ENCODE measurements at regions not wholly inside any gene's neighbourhood (a gene's known extent, or its start where the extent isn't known, plus 50 kb on each side); places are given as distances from the start of the nearest gene placed in this dataset.
"Not testable (repeated sequence)": the region's sequence is repeated elsewhere in the genome, so short reads cannot be mapped to it uniquely, and the experiment has no call there.

GRCh38 chr20:19056909-19057308 lies 155.5 kb upstream of the SLC24A3 start:
- TF ChIP-seq, protein P1, sequence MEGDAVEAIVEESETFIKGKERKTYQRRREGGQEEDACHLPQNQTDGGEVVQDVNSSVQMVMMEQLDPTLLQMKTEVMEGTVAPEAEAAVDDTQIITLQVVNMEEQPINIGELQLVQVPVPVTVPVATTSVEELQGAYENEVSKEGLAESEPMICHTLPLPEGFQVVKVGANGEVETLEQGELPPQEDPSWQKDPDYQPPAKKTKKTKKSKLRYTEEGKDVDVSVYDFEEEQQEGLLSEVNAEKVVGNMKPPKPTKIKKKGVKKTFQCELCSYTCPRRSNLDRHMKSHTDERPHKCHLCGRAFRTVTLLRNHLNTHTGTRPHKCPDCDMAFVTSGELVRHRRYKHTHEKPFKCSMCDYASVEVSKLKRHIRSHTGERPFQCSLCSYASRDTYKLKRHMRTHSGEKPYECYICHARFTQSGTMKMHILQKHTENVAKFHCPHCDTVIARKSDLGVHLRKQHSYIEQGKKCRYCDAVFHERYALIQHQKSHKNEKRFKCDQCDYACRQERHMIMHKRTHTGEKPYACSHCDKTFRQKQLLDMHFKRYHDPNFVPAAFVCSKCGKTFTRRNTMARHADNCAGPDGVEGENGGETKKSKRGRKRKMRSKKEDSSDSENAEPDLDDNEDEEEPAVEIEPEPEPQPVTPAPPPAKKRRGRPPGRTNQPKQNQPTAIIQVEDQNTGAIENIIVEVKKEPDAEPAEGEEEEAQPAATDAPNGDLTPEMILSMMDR (IDR thresholded peaks at IDR 0.05; ENCODE audit: low read depth, low read length), result peak; percentile 34; the same call in 1 of the 2 replicates
- Histone ChIP-seq H3K27ac (no peak overlapping the region), H3K27me3 (ENCODE audit: insufficient read depth, low read depth, severe bottlenecking) (peaks cover 27% of the 10 kb centered on the region), H3K4me3 (ENCODE audit: low read depth, low read length) (no peak overlapping the region), H3K36me3 (no peaks in the 10 kb centered on the region), H3K9me3 (ENCODE audit: severe bottlenecking) (no peaks in the 10 kb centered on the region)
- DNase-seq, result peak; percentile 26

- H3K9me3 ChIP-seq (ENCODE audit: severe bottlenecking); H3K36me3 ChIP-seq; H3K27me3 ChIP-seq (ENCODE audit: insufficient read depth, low read depth, severe bottlenecking); H3K4me3 ChIP-seq (ENCODE audit: low read depth, low read length); H3K27ac ChIP-seq; DNase-seq: not testable (repeated sequence)
Observed at GRCh38 chr20:19064788-19065187, 147.7 kb upstream of the SLC24A3 start.

GRCh38 chr20:19067986-19068385 lies 144.5 kb upstream of the SLC24A3 start:
- peaks cover 6% of the 10 kb centered on the region for H3K9me3 ChIP-seq (ENCODE audit: severe bottlenecking)
- TF ChIP-seq, protein P1 (IDR thresholded peaks at IDR 0.05; ENCODE audit: low read depth, low read length), result no peak

DNA sequence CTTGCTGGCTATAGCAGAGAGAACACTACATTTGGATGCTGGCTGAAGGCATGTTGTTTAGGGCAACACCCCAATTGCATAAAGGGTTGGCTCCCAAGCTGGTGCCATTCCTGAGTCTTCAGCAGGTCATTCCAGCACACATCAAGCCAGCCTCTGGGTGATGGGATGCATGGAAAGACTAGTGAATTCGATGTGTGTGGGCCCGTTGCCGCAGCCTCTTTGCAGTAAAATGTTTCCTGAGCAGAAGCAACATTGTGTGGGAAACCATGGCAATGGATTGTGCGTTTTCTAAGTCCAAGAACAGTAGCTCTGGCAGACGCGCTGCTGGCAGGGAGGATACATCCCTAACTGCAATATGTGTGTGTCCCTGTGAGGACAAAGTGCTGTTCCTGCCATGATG lies 142.4 kb upstream of the SLC24A3 start:
- Histone ChIP-seq H3K27ac (no peak overlapping the region), H3K4me3 (ENCODE audit: low read depth, low read length) (no peak overlapping the region), H3K36me3 (no peaks in the 10 kb centered on the region), H3K9me3 (ENCODE audit: severe bottlenecking) (peaks cover 2% of the 10 kb centered on the region), H3K27me3 (ENCODE audit: insufficient read depth, low read depth, severe bottlenecking) (peaks cover 38% of the 10 kb centered on the region)
- DNase-seq, result no peak
- TF ChIP-seq, protein P1 (IDR thresholded peaks at IDR 0.05; ENCODE audit: low read depth, low read length), result no peak

More at GRCh38 chr20:19067986-19068385, 144.5 kb upstream of the SLC24A3 start:
- Histone ChIP-seq H3K27me3 (ENCODE audit: insufficient read depth, low read depth, severe bottlenecking) (peaks cover 24% of the 10 kb centered on the region), H3K27ac (no peak overlapping the region), H3K4me3 (ENCODE audit: low read depth, low read length) (no peak overlapping the region), H3K36me3 (no peaks in the 10 kb centered on the region)
- no peak for DNase-seq

DNA sequence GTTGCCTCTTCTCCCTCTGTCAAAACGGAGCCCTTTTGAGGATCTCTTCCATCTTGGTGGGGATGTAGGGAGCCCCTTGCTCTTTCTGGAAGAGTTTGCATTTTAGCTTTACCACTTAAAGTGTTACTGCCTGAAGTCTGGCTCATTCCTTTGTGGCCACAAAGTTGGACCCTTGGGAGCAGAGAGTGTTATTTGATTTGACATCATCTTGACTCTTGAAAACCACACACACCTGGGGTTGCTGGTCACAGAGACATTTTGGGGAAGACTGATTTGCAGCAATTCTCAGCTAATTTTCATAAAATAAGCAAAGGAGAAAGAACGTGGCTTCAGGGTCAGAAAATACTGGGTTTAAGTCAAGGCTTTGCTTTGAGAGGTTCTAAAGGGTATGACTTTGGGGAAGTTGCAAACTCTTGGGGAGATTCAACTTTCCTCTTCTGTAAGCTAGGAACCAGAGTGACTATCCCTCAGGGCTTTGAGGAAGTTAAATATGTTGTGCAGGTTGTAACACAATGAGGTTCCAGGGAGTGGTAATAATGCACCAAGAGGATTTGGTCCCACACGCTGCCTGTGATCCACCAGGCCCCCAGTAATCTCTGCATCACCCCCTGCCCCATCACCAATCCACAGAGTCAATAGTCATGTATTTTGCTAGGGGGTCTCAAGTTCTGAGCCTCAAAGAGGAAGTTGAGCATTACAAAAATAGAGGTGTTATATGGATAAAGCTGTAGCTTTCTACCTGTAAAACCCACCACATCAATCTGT lies 141.6 kb upstream of the SLC24A3 start:
- Histone ChIP-seq H3K4me3 (ENCODE audit: low read depth, low read length) (no peak overlapping the region), H3K9me3 (ENCODE audit: severe bottlenecking) (no peaks in the 10 kb centered on the region), H3K36me3 (no peaks in the 10 kb centered on the region), H3K27ac (no peak overlapping the region), H3K27me3 (ENCODE audit: insufficient read depth, low read depth, severe bottlenecking) (peaks cover 45% of the 10 kb centered on the region)
- TF ChIP-seq, protein P1 (IDR thresholded peaks at IDR 0.05; ENCODE audit: low read depth, low read length), result no peak
- DNase-seq, result no peak

GRCh38 chr20:19071446-19071725 lies 141.1 kb upstream of the SLC24A3 start:
- Histone ChIP-seq H3K36me3 (no peaks in the 10 kb centered on the region), H3K9me3 (ENCODE audit: severe bottlenecking) (no peaks in the 10 kb centered on the region), H3K27me3 (ENCODE audit: insufficient read depth, low read depth, severe bottlenecking) (peaks cover 49% of the 10 kb centered on the region), H3K27ac (no peak overlapping the region), H3K4me3 (ENCODE audit: low read depth, low read length) (no peak overlapping the region)
- DNase-seq, result no peak
- TF ChIP-seq, protein P1 (IDR thresholded peaks at IDR 0.05; ENCODE audit: low read depth, low read length), result no peak
